GM12875 (cell line): ENCODE measurements at regions not wholly inside any gene's neighbourhood (a gene's known extent, or its start where the extent isn't known, plus 50 kb on each side); places are given as distances from the start of the nearest gene placed in this dataset.
"Not testable (repeated sequence)": the region's sequence is repeated elsewhere in the genome, so short reads cannot be mapped to it uniquely, and the experiment has no call there.

Source experiments
- H3K4me3 ChIP-seq: one replicate; pipeline ENCODE4 v1.5.1; 2011; ENCODE audit warnings: low read depth, low read length, control low read depth
- CTCF ChIP-seq: IDR thresholded peaks from 2 replicates; pipeline ENCODE4 v1.5.1; 2011; ENCODE audit warnings: low read depth, mild to moderate bottlenecking, control low read depth, inconsistent platforms, low read length, moderate library complexity, borderline replicate concordance; ENCODE audit not compliant: insufficient read depth

DNA sequence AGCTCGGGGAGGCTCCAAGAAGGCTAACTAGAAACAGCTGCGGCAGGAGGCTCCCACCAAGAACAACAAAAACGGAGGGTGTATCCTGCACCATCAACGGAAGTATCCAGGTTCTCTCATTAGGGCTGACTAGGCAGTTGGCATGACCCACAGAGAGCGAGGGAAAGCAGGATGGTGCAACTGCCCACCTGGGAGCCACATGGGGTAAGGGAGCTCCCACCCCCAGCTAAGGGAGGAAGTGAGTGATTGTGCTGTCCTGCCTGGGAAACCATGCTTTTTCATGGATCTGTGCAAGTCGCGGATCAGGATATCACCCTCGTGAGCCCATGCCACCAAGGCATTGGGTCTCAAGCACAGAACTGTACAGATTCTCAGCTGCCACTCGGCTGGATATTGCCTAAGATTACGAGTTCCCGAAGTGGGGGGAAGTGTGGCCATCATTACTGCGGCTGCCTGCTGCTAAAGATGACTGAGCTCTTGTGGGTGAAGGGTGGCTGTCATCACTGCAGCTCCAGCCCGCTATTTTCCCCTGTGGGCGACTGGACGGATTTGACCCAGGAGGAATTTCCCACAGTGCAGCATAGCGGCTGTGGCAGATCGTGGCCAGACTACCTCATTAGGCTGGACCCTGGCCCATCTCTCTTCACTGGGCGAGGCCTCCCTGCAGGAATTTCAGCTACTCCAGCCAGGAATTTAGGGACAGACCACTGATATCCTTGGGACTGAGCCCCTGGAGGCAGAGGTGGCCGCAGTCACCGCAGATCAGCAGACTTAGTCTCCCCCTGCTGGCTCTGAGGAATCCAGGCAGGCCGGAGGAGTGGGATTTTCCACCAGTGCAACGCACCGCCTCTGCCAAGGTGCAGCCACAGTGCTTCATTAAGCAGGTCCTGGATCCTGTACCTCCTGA, 515.7 kb downstream of the FRK start:
- no peak for TF ChIP-seq CTCF

GRCh38 chr6:115540077-115540869, 520.4 kb downstream of the FRK start:
- no peak overlapping the region for H3K4me3 ChIP-seq
- no peak for TF ChIP-seq CTCF

More for the DNA sequence above, 515.7 kb downstream of the FRK start:
- H3K4me3 ChIP-seq: no peak overlapping the region

- H3K4me3 ChIP-seq: no peak overlapping the region
- TF ChIP-seq CTCF: no peak
These were observed 521.2 kb downstream of the FRK start for GRCh38 chr6:115539531-115539930.

DNA sequence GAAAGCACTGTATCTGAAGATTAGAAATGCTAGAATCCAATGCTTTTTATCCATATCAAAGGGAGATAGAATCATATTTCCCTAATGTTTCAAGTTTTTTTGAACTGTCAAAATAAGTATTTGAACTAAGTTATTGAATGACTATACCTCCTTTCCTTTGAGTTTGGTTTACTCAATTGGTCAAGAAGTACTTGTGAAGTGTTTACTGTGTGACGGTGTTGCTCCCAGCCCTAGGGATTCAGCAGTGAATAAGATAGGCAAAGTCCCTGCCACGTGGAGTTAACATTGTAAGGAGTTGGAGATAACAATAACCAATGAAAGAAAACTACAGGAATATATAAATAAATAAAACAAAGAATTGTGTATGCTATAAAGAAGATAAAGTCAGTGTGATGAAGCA, 535.9 kb downstream of the FRK start:
- H3K4me3 ChIP-seq: no peak overlapping the region
- no peak for TF ChIP-seq CTCF

DNA sequence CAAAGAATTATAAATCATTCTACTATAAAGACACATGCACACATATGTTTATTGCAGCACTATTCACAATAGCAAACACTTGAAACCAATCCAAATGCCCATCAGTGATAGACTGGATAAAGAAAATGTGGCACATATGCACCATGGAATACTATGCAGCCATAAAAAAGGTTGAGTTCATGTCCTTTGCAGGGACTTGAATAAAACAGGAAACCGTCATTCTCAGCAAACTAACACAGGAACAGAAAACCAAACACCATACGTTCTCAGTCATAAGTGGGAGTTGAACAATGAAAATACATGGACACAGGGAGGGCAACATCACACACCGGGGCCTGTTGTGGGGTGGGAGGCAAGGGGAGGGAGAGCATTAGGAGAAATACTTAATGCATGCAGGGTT, 538.9 kb downstream of the FRK start:
- not testable (repeated sequence) for H3K4me3 ChIP-seq

- TF ChIP-seq CTCF: no peak
- no peak overlapping the region for H3K4me3 ChIP-seq
These were observed 546.0 kb downstream of the FRK start for GRCh38 chr6:115514656-115515055.

DNA sequence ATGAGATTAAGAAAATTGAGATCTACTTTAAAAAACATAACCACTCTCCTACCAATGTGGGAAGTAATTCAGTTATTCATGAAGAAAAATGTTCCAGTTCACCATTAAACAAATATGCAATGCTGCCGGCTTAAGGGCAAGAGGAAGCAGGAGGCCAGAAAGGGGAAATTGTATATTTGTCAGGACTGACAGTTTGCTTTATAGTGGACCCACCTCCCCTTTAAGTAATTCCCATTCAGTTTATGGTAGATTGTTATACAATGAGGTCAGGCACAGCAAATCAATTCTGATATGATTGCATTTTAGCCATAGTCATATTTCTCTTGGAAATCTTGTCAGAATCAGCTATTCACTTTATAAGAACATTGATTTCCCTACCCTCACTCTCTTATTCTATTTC, 547.8 kb downstream of the FRK start:
- TF ChIP-seq CTCF: no peak
- H3K4me3 ChIP-seq: no peak overlapping the region
